ENCODE measurements at regions not wholly inside any gene's neighbourhood (a gene's known extent, or its start where the extent isn't known, plus 50 kb on each side); places are given as distances from the start of the nearest gene placed in this dataset.

DNA sequence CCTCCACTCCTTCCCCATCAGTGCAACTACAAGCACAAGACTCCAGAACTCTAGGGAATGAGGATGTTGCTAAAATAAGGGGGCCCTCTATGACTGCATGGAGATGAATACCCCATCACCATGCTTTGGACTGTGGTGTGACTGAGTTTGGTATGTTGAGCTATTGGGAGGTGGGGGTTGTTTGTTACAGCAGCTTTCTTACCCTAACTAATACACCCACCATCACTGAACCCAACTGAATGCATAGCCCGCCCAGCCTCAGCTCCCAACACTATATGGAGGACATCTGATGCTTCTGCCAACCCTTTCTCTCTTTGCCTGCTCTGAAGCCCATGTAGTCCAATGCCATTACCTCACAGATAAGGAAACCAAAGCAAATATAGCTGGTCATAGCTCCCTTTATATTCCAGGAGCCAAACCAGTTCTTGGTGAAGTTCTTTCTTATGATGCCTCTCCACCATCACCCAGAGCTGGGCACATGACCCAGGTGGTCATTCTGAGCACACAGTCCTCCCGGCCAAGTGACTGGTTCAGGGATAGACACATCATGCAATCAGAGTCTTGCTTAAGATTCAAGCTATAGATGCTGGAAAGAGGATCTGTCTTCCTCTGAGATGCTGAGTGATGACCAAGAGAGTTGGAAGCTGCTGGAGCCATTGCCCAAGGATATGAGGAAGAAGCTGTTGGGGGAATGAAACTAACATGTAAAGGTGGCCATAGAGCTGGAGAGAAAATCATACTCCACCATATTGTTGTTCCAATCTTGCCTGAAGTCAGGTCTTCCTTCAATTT, 155.6 kb upstream of the HAAO start:
- DNase-seq: no peak

DNA sequence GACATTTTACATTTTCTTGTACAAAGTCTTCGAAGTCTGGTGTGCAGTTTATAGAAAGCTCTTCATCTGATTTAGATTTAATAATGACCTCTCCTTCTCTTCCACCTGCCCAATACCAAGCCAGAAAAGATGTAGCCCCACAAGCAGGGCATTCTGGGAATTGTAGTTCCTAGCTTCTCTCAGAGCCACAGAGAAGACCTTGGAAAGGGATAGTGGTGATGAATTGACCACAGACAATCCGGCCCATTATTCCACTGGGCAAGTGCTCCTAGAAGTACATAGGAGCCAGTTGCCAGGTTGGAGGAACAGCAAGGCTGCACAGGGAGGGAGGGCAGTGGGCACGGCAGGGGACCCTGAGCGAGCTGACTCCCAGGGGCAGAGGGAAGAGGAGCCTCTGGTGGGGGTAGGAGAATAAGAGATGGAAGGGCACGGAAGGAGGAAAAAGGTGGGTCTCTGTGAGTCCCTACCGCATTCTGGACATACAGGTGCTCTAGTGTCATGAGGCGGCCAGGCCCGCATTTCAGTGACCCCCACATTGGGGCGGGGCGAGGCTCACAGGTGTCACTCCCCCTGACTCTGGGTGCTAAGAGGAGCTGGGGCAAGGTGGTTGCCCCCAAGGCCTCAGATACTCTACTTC, 152.5 kb upstream of the HAAO start:
- DNase-seq: peak in 1 of 2 experiments; percentile 11

DNA sequence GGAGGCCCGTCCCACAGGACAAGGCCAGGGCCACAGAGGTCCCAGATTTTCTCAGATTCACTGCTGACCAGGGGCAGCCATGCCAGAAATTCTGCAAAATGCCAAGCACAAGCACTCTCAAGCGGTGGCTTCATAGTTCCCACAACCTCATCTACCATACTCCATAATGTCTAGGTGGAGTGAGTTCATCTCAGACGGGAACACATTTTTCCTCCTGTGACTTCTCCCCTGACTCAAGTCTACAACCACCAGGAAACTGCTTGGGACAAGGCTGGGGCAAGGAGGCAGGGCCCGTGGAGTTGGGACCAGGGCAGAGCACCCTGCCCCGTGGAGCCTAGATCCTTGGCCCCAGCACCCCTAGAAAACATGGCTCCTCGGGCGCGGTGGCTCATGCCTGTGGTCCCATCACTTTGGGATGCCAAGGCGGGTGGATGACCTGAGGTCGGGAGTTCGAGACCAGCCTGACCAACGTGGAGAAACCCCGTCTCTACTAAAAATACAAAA, 150.7 kb upstream of the HAAO start:
- DNase-seq: no peak

DNA sequence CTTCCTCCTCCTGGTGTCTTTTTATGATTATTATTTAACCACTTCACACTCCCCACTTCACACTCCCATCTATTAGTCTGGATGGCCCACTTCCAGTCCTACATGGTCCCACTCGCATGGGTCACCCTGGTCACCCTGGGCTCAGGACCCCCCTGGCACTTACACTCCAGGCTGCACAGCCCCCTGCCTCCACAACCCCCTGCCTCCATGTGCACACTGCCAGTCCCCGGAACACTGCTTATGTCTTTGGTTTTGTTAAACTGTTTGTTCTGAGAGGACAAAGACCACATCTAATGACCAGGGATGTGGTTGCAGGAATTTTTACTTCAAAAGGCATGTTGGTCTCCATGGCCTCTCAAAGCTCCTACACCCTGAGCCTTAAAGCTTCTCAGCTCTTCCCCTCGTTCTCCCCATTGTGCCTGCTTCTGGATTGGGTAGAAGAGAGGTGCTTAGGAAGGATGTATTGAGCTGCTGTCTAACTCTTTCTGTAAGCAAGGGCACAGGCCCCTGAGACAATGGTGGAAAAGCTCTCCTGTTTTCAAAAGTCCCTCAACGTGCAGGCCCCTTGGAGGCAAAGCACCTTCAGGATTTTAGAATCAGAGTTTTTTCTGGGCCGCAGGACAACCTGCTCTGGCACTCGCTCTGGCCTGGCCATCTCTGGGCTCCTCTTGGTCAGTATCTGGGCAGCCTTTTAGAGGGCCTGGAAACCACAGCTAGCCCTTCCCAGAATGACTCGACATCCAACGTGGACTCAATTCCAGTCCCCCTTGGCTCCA, 150.0 kb upstream of the HAAO start:
- no peak for DNase-seq

DNA sequence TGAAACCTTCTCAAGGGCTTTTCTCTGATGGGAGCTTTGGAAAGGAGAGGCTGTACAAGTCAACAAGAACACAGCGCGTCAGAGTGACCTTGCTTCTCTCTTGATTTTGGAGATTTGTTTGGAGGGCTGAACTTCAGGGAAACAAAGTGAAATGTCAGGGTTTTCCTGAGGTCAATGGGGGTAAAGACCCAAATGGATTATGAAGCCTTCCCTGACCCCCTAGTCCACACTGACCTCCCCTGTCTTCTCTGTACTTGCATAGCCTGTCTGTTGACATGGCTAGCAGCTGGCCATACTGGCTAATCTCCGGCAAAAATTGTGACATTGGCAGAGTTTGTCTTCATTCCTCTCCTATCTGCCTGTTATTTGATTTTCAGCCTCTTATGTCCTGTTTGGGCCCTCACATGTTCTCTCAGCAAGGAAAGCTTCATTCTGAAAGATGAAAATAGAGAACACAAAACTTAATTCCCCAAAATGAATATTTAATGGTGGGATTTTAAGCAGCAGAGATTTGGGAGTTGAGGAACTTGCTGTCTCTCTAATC, 149.3 kb upstream of the HAAO start:
- no peak for DNase-seq

DNA sequence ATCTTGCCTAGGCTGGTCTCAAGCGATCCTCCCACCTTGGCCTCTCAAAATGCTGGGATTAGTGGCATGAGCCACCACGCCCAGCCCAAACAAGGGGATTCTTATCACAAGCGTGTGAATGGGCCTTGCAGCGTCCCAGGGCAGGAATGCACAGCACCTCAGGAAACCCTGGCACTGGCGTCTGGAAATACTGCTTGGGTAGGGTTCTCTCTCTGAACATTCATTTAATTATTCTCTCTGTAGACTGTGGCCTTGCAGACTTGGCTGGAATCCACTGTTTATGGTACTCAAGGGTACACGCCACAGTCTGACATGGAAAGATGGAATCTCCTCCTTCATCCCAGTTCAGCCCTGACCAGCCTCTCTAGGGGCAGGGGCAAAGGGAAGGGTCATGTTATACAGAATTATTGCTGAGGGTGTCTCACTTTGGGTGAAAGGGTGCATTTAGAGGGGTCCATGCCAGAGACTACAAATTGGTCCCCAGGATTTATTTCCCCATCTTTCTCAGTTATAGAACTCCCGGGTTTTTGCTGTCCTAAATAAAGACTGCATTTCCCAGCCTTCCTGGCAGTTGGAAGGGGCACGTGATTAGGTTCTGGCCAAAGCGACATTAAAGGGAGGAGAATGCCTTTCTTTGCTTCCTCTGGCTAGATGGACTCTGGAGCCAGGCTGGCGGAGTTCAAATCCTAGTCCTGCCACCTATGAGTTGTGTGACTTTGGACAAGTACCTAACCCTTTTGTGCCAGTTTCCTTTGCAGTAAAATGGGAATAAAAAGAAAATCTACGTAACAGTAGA, 147.2 kb upstream of the HAAO start:
- no peak for DNase-seq

DNA sequence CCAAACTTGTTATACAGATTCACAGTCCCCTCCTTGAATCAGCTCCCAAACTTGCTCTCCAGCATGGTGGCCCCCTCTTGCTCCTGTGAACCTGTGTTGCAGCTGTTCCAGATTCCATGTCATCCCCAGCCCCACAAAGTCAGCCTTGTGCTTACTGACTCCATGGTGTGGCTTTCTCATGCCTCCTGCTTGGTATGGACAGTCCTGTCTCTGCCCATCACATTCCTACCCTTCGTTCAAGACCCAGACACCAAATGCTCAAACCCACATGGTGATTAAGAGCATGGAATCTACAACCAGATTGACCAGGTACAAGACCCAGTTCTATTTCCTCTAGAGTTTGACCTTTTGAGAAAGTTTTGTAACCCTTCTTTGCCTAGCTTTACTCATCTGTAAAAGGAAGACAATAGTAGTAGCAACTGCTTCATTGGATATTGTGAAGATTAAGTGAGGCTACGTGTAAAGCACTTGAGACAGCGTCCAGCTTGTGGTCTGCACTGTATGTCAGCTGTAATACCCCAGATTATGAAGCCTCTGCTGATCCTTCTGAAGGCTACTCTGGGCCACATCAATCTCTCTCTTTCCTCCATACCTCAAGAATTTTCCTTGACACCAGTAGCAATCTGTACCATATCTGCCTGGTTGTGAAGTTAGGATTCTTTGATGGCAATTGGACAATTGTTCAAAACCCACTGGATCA, 146.4 kb upstream of the HAAO start:
- DNase-seq: no peak

DNA sequence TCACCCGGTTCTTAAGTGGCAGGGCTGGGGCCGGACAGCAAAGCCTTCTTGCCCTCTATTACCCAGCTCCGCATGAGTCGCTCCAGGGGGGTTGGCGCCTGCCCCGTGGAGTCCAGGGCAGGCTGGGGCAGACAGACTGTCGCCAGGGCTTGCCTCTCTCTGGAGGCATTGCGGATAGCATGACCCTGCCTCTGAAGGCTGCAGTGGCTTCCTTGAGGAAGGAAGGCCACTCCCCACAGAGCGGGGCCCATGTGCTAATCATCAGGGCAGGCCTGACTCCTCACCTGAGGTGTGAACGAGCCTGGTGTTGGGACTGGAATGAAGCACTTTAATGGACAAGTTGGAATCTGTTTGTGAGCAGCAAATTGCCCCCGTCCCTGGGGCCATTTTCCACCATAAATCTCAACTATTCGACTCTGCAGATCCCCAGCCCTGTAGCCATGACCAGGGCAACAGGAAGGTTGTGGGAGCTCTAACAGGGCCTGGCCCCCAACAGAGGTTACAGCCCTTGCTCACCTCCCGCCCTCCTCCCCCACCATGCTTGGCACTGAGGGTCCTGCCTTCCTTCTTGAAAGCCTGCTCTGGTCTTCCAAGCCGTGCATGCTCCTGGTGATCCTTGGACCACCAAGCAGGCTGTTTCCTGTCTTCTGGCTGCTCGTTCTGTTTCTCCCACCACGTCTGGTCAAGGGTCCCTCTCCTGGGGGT, 144.9 kb upstream of the HAAO start:
- DNase-seq: no peak

DNA sequence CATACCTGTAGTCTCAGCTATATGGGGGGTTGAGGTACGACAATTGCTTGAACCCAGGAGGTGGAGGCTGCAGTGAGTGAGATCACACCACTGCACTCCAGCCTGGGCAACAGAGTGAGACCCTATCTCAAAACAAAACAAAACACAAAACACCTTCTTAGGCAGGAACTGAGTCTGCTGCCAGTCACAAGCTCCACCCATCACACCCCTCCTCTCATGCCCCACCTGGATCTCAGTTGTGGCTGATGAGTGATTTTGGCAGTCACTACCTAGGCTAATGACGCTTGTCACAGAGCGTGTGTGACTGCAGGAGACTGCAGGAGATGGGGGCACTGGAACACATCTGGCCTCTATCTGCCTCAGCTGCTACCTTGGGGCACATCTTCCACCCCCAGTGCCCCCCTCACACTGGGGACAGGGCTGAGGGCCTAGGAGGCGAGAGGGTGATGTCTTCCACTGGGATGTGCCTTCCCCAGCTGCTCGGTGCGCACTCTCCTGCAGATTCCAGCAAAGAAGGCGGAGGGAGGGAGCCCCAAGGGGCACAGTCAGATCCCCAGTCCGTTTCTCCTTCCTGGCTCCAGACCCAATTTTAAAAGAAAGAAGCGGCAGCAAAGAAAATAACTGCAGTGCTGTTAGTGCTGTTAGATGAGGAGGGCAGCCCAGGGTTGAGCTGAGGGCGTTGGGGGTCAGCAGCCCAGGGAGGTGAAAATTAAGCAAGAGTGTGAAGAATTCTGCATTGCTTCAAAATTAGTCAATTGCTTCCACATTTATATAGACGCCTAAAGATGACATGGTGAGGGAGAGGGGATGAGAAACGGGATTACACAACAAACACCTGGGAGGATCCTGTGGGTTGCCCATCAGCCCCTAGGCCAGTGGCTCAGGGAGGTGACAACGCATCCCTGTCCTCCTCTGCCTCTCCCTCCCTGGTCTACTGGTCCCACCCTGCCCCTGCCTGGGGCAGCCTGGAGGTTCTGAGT, 143.6 kb upstream of the HAAO start:
- no peak for DNase-seq

DNA sequence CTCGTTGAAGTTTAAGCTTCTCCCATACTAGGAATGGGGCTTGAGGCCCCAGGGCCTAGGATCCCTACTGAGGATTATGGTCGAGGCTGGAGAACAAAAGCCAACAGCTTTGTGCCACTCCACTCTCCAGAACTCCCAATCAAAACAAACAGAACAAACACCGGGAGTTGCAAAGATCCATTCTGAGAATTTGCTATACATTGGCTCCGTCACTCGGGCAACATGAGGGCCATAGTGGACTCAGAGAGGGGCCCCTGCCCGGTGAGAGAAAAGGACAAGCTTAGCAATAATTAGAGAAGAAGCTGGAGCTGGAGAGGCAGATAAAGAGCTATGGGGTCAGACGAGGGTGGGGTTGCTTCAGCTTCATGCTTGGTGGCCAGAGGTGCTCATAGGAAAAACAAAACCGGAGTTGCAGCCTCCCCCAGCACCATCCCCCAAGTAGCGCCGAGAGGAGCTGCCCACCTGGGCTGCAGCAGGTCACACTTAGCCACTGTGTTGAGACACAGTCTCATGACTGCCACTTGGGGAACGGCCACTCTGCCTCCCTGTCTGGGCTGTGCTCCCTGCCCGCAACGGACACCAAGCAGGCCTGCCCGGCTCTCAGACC, 142.3 kb upstream of the HAAO start:
- no peak for DNase-seq

DNA sequence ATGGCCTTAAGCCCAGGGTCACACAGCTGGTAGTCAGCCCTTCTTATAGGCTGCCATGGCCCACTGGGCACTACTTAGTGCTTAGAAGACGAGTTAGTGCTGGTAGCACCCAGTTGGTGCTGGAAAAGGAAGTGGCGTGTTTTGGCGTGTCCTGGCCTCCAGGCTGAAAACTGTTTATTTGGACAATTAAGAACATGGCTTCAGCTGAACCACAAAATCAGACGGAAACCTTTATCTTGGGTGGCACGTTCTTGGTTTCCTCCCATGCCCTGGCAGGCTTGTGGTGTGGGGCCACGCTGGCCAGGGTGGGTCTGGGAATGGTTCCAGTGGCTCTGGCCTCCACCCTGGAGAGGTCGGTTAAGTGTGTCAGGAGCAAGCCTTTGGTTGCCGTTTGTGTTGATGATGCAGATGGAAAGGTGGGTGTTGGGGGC, 141.5 kb upstream of the HAAO start:
- DNase-seq: no peak

DNA sequence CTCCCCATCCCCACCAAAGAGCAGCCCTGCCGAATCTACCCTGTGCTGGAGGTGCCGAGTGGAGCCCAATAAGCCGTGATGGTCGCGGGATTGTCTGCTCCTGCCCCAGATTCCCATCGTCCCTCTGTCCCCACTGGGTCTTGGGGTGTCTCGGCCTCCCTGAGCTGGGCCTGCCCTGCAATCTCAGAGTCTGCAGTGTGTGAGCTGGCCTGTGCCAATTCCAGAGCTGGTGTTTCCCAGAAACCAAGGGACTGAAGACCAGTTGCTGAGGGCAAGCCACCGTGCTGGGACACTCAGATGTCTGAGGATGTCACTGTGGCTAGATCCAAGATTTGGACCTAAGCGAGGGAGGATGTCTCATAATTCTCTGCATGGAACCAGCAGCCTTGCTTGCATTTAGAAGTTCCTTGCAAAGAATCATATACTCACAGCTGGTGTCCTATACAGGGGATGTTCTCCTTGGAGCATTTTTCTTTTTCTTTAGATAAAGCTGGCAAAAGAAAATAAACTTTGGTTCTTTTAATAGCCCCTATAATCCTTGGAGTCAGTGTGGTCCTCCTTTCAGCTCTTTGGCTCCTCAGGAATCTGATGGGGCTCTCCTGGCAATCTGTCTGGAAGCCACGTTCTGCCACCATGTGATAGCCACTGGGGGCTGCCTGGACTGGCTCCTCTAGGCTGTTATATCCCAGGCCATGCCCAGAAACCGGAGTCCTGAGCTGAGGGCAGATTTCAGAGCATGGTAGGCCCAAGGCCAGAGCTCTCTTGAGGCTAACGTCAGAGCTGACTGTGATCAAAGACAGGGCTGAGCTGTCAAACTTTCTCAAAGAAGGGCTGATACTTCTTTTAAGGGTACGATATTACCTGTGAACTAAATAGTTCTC, 140.1 kb upstream of the HAAO start:
- no peak for DNase-seq

DNA sequence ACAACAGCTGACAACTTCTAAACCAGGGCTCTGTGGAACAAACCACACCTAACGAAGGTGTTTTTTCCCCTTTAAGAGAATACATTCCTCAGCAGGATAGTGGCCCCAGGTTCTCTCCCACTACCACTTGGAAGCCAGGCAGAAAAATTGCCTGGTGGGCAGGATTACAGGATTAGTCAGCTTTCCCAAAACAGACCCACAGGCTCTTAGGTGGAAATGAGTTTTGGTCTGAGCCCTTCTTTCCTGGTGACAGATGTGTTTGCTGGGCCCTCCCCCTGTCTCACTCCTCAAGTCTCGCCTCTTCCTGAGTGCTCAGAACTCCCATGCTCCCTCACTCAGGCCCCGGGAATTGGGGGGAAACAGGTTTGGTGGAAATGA, 139.4 kb upstream of the HAAO start:
- no peak for DNase-seq

DNA sequence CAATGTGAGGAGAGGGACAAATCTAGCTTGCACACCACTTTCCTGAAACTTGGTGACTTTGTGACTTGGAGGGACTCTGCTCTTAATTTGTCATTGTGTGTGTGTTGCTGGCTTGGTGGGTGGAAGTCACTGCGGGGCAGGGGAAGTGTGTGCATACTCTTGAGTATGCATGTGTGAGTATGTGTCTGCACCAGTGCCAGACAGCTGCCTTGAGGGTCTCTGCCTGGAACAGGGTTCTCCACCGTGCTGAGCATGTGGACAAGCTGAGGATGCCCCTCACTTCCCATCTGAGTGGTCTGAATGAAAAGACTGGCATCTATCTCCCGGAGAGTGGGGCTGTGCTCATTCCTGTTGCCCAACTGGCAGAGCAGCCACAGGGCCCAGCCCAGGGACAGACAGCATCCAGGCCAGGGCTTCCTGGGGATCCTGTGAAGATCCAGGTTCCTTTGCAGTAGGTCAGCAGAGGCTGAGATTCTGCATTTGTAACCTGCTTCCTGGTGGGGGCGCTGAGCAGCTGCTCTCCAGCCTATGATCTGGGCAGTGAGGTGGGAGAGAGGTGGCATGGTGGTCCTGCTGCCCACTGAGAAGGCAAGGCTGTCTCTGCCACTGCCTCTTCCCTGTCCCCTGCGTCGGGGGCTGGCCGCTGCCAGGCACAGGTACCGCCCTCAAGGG, 138.9 kb upstream of the HAAO start:
- DNase-seq: no peak

DNA sequence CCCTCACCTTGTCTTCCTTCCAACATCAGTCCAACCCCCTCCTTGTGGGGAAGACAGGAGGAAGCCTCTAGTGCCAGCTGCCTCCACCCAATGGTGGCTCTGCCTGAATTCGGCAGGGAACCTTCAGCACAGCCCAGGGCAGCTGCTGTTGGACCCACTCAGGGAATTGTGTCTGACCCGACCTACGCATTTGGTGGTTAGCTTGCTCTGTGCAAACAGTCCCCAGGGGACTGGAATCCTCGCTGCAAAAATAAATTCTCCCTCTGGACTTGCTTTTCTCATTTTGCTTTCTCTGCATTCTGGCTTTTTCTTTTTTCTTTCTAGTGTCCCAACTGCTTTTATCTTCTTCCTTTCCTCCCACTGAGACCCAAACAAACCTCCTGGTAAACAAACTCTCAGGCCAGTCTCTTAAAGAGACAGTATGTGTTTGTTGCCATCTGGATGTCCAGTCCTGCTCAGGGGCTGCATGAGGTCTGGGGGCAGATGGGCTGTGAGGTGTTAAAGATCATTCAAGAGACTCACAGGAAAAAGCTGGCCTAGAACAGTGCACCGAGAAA, 137.7 kb upstream of the HAAO start:
- DNase-seq: no peak

DNA sequence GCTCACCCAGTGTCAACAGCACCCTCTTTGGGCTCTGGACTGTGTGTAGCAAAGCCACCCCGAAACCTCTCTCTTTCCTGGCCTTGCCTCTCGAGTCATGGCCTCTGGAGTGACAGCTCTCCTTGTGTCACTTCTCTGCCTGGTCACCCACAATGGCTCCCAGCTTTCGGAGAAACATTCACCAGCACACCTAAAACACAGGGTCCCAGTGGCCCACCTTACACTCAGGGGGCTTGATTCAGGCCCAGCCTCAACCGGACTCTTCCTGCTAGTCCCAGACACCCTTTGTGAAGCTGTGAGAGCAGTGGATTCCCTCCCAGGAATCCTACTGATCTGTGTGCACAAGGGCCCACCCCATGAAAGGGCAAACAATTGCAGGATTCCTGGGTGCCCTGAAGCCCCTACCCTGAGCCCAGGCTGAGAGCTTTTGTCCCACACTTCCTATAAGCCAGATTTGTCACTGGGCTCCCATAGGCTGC, 137.2 kb upstream of the HAAO start:
- no peak for DNase-seq
